HG03135 (cell line): ENCODE measurements at regions not wholly inside any gene's neighbourhood (a gene's known extent, or its start where the extent isn't known, plus 50 kb on each side); places are given as distances from the start of the nearest gene placed in this dataset.

ENCODE experiments used
- ATAC-seq: cut with Tn5 transposase; IDR thresholded peaks from one replicate; pipeline ENCODE4 v1.9.1; 2021; ENCODE audit warnings: mild to moderate bottlenecking, moderate library complexity; ENCODE audit not compliant: unreplicated experiment

GRCh38 chr4:13059019-13059418 is 425.1 kb downstream of the RAB28 start:
- no peak for ATAC-seq

- no peak for ATAC-seq
Measured at GRCh38 chr4:13056630-13057189, 427.4 kb downstream of the RAB28 start.

- no peak for ATAC-seq
Measured at GRCh38 chr4:13054420-13054970, 429.6 kb downstream of the RAB28 start.

GRCh38 chr4:13047591-13047990 is 436.5 kb downstream of the RAB28 start:
- no peak for ATAC-seq

DNA sequence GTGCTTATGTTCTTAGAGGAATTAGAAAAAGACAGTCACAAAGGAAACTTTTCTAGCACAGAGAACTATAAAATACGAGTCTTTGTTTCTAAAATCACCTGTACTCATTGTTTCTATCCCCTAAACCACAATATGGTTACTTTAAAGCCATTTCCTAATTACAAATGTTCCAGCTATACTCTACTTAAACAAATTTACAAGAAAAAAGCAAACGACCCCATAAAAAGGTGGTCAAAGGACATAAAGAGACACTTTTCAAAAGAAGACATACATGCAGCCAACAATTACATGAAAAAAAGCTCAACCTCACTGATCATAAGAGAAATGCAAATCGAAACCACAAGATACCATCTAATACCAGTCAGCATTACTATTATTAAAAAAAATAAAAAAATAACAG is 447.3 kb downstream of the RAB28 start:
- ATAC-seq = no peak

DNA sequence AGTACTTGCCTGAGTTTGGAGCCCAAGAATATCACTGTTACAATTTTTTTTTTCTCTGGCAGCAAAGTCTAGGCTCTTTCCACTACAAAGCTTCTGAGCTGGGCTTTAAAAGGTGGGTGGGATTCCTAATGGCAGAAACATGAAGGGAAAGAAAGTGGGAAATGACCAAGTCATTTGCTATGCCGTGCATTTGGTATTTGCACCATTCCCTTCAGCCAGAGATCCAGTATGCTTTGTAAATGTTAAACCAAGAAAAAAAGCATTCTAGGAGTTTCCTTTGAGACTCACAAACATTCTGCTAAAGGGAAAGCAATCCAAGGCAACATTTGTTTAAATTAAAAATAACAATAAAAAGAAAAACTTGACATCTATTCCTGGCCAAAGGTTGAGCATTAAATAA is 451.2 kb downstream of the RAB28 start:
- no peak for ATAC-seq

DNA sequence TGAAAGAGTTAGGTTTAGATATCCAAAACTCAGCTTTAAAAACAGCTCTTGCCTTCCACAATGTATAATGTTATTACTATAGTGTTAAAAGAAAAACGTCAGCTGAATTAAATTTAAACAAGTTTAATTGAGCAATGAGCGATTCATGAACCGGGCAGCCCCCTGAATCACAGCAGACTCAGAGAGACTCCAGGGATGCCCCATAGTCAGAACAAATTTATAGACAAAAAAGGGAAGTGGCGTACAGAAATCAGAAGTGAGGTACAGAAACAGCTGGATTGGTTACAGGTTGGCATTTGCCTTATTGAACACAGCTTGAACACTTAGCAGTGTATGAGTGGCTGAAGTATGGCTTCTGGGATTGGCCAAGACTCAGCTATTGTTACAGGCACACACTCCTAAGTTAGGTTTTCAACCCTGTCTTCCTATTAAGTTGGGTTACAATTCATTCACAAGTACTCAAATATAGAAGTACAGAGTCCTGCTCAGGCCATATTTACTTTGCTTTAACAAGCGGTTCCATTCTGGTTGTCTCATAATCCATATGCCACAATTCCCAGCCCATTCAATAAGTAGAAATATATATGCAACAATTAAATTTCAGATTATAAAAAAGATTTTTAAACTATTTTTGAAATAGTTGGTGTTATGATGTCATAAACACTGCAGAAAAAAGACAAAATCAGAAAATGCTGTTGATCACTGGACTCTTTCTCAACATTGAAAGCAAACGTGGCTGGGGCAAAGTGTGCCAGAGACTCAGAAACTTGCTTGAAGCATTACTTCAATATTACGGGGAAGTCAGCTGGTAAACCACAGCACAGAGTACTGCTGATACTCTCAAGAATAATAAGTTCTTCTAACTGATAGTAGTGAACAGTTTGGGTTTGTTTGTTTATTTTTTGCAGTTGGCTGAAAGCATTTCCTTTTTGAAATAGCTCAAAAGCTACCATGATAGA is 459.7 kb downstream of the RAB28 start:
- no peak for ATAC-seq

DNA sequence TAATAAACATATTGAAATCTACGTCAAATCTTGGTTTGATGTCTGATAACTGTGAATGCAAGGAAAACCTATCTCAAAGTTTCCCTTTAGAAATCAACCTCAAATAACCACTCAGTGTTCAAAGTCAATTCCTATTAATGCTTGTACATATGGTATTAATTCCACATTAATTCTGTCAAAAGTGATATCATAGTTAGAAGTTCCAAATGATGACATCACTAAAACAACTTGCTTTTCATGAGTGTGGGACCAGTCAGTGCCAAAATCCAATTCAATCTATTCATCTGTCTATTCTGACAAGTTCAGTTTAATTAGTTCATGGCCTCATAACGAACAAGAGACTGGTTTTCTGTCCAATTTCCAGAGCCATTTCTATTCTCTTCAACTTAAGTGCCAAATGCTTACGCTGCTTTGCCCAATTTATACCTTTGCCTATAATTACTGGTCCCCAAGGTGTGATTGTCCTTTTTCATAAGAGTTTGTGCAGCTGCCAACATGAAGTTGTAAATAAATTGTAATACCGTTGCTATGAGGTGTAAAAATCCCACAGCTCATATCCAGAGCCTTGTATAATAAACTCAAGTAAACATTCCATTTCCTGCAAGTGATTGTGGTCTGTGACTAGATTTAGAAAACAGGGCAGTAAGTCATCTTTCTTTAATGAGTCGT is 476.2 kb downstream of the RAB28 start:
- ATAC-seq = no peak

- no peak for ATAC-seq
Measured at GRCh38 chr4:12993923-12994322, 490.2 kb downstream of the RAB28 start.

DNA sequence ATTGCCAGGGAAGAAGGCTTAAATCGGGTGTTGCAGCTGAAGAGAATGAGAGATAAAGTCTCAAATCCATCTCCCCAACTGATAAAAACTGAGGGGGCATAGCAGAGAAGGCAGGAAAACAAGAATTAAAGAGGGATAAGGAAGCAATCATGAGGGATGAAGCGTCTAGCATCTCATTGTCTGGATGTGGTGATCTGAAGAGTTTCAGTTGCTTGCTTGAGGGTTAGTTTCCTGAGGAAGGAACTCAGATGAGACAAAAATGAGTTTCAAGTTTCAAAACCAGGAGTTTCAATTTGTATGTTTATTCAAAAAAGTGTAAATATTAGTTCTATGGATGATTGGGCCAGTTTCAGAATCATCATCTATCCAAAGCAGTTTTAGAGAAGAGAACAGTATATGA is 496.9 kb downstream of the RAB28 start:
- no peak for ATAC-seq

DNA sequence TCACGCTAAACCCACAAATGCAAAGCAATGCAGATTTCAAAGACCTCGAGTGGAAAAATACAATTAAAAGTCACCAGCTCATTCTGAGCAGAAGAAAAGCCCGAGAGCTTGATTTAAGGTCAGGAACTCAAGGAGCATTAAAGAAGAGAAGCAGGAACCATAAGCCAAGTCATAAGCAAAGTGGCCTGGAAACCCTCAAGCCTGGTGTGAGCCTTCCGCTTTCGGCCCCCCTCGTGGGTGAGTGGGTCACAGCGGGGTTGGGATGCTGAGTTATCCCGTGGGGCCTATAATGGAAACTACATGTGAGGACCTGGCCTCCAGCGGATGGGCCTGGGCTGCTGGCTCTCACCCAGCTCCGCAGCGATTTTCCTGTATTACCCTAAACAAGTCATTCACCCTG is 504.3 kb downstream of the RAB28 start:
- ATAC-seq = no peak

DNA sequence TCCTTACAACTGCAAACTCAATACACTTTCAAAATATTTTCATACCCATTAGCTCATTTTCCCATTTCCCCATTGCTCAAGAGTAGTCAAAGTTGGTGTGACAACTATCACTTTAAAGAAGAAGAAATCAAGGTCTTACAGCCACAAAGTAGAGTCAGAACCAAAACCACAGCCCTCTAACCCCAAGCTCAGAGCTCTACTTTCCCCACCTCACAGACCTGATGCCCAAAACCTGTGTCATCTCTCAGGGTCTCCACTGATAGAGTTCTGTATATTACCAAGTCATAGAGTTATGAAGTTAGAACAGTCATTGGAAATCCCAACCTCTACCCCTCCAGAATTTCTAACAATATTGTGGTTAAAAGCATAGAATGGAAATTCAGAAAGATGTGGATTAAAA is 505.8 kb downstream of the RAB28 start:
- ATAC-seq = no peak

GRCh38 chr4:12975511-12975910 is 508.6 kb downstream of the RAB28 start:
- no peak for ATAC-seq

DNA sequence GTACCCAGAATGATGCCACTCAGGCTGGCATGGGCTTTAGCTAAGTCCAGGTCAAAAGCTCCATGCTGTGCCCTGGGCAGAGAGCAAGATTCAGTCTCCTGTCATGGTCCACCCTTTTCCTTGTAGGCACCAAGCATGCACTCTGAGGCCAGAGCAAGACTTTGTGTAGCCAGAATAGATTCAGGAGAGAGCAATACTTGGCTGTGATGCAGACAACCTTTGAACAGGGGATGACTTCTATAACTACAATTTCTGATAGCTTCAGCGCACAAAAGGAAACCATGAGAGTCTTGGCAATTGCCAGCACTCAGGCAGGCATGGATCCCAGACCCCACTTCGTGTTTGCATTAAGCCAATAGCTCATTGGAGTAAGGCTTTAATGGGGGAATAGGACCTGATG is 510.6 kb downstream of the RAB28 start:
- ATAC-seq = no peak

GRCh38 chr4:12968345-12968744 is 515.8 kb downstream of the RAB28 start:
- no peak for ATAC-seq

DNA sequence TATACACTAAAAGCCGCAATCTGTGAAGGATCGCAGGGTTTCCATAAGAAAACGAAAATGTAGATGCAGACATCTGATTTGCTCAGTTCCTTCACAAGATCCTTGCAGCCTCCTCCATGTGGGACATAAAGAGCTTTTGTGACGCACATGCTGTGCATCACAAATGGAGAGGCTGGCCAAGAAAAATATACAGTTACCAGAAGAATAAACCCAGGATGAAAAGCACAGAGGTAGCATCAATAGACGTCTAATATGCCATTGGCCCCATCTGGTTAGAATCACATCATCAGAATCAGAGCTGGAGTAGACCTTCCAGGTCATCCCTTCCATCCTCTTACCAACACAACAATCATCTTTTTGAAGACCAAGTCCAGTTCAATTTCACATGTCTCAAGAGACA is 517.4 kb downstream of the RAB28 start:
- no peak for ATAC-seq

DNA sequence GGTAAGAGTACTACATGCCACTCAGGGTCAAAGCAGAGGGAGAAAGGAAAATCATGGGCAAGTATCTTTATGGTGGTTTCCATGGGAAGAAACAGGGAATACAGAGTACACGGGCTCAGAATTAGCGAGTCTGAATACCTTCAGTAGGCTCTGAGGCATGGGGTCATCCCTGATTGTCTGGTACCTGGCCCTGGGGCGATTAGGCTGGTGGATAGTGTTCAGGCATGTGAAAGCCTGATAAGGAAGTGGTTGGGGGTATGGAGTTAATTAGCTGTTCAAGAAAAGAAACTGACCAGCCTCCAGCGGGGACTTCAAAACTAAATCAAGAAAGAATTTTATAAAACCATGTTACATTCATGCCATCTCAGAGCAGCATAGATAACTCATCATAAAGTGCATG is 518.8 kb downstream of the RAB28 start:
- ATAC-seq = no peak

GRCh38 chr4:12963912-12964311 is 520.2 kb downstream of the RAB28 start:
- ATAC-seq = no peak

DNA sequence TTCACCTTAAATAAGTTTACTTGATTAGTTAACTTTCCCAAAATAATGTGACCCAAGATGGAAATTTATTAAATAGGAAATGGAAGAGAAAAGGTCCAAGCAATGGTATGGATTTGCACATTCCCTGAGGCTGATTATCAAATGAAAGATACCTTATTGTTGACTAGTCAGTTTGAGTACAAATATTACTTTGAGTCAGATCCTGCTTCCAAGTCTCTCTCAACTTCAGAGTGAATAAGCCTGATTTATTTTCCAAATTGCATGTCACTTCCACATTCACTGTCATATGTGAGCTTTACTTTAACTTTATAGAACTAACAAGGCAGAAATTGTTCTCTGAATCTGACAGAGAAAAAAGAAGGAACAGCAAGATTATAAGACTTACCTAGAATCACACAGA is 520.8 kb downstream of the RAB28 start:
- ATAC-seq = no peak

- no peak for ATAC-seq
Measured at GRCh38 chr4:12961713-12962112, 522.4 kb downstream of the RAB28 start.

GRCh38 chr4:12958436-12958835 is 525.7 kb downstream of the RAB28 start:
- ATAC-seq = no peak

GRCh38 chr4:12957108-12957507 is 527.0 kb downstream of the RAB28 start:
- no peak for ATAC-seq
